GM12892 (cell line): ENCODE measurements at regions not wholly inside any gene's neighbourhood (a gene's known extent, or its start where the extent isn't known, plus 50 kb on each side); places are given as distances from the start of the nearest gene placed in this dataset.

ENCODE experiments used
- POLR2A ChIP-seq: IDR thresholded peaks from 2 replicates; pipeline ENCODE4 v1.6.1; 2011; ENCODE audit warnings: low read depth, low read length, control low read depth
- POLR2AphosphoS5 ChIP-seq: IDR thresholded peaks from 2 replicates; pipeline ENCODE4 v1.6.1; 2011; ENCODE audit warnings: low read depth, low read length, control low read depth
- TAF1 ChIP-seq: IDR thresholded peaks from 2 replicates; pipeline ENCODE4 v1.6.1; 2011; ENCODE audit warnings: low read depth, mild to moderate bottlenecking, control low read depth, low read length, borderline replicate concordance

DNA sequence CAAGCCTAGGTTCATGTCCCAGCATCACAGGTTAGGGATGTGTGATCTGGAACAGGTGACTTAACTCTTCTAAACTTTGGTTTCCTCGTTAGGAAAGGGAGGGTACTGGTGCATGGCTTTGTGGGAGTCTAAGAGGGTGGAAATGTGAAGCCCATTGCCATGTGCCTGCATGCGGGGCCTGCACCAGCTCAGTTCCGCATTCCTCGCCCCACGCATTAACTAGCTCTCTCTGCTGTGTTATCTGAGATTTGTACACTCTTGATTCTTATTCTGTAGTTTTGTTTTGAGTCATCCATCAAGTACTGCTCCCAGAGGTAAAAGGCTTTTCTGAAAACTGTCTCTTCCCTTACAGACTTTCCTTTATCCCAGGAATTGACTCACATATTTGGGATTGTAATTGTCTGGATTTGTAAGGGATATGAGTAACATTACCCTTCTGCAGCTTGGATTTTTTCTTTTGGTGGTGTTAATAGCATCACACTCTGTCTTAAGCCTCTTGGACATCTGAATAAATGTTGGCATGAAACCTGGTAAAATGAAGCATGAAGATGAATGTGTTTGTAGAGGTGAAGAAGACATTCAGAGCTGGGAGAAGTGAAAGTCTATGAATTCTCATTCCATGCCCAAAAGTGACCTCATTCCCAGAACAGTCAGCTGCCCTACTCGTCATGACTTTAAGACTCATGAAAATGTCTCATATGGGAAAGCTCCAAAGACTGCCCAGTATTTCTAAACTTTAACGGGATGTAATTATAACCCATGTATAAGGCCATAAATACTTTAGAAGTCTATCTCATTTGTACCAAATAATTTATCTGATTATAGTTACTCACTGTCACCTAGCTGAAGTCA, 357.3 kb downstream of the FOXA2 start:
- no peak for TF ChIP-seq POLR2AphosphoS5
- no peak for TF ChIP-seq TAF1
- no peak for TF ChIP-seq POLR2A
